ENCODE measurements at regions not wholly inside any gene's neighbourhood (a gene's known extent, or its start where the extent isn't known, plus 50 kb on each side); places are given as distances from the start of the nearest gene placed in this dataset.

DNA sequence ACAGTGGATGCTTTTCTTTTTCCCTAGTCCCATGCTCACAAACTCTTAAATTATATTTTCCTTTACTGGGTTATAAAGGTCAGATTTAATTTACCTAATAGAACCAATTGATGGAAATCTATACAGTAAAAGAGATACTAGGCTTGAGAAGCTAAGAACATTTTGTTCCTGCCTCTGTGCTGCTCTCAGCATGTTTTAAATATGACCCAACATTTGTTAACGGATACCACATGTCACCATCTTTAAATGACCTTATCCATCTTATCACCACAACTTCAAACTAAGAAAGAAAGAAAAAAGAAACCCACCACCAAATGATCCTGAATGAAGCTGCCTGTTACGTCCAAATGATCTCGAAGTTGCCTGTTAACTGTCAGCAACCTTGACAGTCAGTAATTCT is 334.7 kb upstream of the ZNF608 start:
- TF ChIP-seq, protein P1, sequence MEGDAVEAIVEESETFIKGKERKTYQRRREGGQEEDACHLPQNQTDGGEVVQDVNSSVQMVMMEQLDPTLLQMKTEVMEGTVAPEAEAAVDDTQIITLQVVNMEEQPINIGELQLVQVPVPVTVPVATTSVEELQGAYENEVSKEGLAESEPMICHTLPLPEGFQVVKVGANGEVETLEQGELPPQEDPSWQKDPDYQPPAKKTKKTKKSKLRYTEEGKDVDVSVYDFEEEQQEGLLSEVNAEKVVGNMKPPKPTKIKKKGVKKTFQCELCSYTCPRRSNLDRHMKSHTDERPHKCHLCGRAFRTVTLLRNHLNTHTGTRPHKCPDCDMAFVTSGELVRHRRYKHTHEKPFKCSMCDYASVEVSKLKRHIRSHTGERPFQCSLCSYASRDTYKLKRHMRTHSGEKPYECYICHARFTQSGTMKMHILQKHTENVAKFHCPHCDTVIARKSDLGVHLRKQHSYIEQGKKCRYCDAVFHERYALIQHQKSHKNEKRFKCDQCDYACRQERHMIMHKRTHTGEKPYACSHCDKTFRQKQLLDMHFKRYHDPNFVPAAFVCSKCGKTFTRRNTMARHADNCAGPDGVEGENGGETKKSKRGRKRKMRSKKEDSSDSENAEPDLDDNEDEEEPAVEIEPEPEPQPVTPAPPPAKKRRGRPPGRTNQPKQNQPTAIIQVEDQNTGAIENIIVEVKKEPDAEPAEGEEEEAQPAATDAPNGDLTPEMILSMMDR (IDR thresholded peaks at IDR 0.05), result no peak
- TF ChIP-seq EZH2phosphoT487 (IDR thresholded peaks at IDR 0.05), result no peak
